ENCODE measurements at regions not wholly inside any gene's neighbourhood (a gene's known extent, or its start where the extent isn't known, plus 50 kb on each side); places are given as distances from the start of the nearest gene placed in this dataset.
"Not testable (repeated sequence)": the region's sequence is repeated elsewhere in the genome, so short reads cannot be mapped to it uniquely, and the experiment has no call there.

DNA sequence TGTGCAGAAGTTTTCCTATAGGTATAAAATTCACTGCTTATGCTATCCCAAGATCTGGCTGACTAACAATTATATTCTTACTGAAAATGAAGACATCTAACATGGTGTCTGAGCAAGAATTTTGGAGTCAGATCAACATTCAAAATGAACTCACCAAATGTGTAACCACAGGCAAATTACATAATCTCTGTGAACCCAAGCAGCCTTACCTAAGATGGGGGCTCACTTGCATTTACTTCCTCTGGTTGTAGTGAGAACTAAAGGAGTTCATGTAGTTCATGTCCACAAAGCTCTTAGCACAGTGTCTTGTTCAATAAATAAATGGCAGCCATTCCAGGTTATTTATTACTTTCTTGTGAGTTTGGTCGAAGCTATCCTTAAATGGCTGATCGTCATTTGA, 163.9 kb upstream of the LCORL start:
- no peak for DNase-seq

DNA sequence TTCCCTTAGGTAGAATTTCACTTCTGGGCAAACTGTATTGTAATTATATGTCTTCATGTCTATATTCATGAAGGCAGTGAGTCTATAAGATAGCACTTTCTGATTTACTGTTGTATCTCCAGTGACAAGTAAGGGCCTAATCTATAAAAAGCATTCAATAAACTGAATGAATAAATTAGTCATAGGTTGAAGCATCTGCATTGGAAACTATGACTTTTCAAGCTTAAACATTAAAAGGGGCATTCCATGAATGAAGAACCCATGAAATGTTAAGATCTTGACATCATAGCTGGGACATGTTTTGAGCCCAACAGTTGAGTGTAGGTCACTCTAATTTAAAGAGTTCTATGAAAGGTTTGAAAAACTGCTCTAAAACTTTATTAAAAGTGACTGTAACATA, 159.3 kb upstream of the LCORL start:
- no peak for DNase-seq

- no peak for DNase-seq
Observed at GRCh38 chr4:18180122-18180521, 158.6 kb upstream of the LCORL start.

GRCh38 chr4:18171896-18172295, 150.3 kb upstream of the LCORL start:
- no peak for DNase-seq

GRCh38 chr4:18167831-18168230, 146.3 kb upstream of the LCORL start:
- DNase-seq = no peak

GRCh38 chr4:18166925-18167324, 145.4 kb upstream of the LCORL start:
- no peak for DNase-seq

- no peak for DNase-seq
Observed at GRCh38 chr4:18162453-18162852, 140.9 kb upstream of the LCORL start.

DNA sequence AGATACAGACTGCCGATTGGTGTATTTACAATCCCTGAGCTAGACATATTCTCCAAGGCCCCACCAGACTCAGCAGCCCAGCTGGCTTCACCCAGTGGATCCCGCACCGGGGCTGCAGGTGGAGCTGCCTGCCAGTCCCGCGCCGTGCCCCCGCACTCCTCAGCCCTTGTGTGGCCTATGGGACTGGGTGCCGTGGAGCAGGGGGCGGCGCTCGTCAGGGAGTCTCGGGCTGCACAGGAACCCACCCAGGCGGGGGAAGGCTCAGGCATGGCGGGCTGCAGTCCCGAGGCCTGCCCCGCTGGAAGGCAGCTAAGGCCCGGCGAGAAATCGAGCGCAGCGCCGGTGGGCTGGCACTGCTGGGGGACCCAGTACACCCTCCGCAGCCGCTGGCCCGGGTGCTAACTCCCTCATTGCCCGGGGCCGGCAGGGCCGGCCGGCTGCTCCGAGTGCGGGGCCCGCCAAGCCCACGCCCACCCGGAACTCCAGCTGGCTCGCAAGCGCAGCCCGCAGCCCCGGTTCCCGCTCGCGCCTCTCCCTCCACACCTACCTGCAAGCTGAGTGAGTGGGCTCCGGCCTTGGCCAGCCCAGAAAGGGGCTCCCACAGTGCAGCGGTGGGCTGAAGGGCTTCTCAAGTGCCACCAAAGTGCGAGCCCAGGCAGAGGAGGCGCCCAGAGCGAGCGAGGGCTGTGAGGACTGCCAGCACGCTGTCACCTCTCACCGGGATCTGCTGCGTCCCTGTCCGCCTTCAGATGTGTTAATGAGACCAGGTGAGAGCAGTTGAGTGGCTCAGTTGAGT, 137.8 kb upstream of the LCORL start:
- DNase-seq = not testable (repeated sequence)

DNA sequence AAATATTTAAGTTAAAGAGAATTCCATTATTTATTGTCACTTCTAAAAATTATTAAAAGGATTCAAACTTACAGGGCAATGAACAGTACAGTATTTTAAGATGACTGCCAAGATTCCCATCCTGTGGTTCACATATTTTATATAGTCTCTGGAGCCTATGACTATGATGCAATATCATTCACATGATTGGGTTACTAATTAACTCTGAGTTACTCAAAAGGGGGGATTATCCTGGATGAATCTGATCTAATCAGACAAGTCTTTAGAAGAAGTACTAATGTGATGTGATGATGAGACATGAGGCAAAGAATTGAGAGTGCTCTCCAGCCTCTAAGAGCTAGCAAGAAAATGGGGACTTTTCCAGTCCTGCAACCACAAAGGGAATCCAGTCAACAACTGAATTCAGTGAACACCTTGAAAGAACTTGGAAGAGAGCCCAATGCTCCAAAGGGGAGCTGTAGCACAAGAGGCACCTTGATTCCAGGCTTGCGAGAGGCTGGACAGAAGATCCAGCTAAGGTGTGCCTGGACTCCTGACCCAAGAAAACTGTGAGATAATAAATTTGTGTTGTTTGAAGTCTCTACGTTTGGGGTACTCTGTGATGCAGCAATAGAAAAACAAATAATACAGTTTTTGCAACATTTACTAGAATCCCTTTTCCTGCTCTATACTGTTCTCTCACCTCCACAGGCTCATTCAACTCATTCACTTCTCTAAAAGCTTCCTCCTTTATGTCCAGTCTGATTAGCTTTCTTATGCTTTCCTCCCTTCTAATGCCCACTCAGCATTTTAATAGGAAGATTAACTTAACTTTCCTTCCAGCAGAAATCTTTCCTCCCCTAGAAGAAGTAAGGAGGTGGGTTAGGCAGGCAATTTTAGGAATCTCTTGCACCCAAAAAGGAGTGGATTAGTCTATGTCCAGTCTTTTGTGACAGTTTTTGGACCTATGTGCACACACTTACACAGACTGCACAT, 133.8 kb upstream of the LCORL start:
- DNase-seq = no peak

DNA sequence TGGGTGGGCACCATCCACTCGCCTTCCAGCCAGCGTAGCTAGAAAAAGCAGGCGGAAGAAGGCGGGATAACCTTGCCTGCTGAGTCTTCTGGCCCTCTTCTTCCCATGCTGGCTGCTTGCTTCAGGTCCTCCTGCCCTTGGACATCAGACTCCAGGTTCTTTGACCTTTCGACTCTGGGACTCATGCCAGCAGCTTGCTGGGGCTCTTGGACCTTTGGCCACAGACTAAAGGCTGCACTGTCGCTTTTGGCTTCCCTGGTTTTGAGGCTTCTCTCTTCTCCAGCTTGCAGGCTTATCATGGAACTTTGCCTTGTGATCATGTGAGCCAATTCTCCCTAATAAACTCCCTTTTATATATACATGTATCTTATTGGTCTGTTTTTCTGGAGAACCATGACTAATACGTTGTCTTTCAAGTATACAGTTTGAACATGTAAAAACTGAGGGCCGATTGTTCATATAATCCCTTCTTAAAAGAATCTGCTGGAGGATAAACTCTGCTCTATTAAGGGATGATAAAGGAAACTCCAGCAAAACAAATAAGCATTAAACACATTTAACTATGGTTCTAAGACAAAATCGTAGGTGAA, 116.6 kb upstream of the LCORL start:
- no peak for DNase-seq

GRCh38 chr4:18134111-18134510, 112.6 kb upstream of the LCORL start:
- DNase-seq = no peak

- DNase-seq = no peak
Observed at GRCh38 chr4:18130256-18130655, 108.7 kb upstream of the LCORL start.

- DNase-seq = no peak
Observed at GRCh38 chr4:18128241-18128640, 106.7 kb upstream of the LCORL start.

GRCh38 chr4:18127030-18127429, 105.5 kb upstream of the LCORL start:
- no peak for DNase-seq

GRCh38 chr4:18113710-18114331, 92.3 kb upstream of the LCORL start:
- DNase-seq = no peak

DNA sequence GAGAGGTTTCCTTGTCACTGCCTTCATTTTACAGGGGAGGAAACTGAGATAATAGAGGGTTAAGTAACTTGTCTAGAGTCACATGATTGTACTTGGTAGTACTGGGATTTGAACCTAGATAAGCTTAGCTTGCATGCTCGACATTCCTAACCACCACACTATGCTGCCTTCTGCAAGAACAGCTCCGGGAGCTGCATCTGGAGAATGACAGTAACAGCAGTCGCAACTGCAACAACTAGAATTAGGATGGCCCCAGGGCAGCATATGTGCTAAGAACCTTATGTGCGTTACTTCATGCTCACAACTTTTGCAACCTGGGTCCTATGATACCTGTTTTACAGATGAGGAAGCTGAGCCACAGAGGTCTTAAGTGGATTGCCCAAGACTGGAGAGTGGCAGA, 89.5 kb upstream of the LCORL start:
- DNase-seq = no peak

- no peak for DNase-seq
Observed at GRCh38 chr4:18110099-18110498, 88.5 kb upstream of the LCORL start.

DNA sequence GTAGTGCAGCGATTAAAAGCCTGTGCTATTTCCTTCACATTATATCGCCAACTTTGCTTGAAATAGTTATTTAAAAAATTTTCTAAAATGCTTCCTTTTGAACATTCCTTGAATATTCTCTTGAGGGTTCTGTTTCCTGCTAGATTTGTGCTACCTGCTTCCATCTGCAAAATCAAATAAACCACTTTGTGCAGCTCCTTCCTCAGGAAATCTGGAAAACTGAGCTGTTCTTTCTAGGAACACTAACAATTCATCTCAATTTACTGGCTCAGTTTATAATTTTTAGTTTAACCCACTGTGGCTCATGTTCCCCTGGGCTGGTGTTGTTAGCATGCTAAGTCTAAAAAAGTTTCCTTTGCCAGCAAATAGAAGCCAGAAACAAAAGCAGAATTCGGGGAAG, 88.1 kb upstream of the LCORL start:
- DNase-seq = no peak

GRCh38 chr4:18107848-18108528, 86.4 kb upstream of the LCORL start:
- not testable (repeated sequence) for DNase-seq

DNA sequence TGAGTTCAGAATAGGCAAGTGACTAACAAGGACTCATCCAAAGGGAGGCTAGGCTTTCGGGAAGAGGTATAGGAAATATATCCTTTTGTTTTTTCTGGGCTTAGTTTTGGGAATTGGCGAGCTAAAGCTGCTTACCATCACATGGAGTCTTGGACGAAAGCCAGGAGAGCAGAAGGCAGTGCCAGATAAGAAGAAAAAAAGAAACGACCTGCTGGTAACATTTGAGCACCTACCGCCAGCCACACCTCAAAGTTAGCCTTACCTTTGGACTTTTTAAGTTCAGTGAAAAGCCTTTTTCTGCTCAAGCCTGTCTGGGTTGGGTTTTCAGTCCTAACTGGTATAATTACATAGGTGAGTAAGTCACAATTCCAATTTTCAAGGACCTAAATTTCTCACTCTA, 85.1 kb upstream of the LCORL start:
- DNase-seq = no peak

DNA sequence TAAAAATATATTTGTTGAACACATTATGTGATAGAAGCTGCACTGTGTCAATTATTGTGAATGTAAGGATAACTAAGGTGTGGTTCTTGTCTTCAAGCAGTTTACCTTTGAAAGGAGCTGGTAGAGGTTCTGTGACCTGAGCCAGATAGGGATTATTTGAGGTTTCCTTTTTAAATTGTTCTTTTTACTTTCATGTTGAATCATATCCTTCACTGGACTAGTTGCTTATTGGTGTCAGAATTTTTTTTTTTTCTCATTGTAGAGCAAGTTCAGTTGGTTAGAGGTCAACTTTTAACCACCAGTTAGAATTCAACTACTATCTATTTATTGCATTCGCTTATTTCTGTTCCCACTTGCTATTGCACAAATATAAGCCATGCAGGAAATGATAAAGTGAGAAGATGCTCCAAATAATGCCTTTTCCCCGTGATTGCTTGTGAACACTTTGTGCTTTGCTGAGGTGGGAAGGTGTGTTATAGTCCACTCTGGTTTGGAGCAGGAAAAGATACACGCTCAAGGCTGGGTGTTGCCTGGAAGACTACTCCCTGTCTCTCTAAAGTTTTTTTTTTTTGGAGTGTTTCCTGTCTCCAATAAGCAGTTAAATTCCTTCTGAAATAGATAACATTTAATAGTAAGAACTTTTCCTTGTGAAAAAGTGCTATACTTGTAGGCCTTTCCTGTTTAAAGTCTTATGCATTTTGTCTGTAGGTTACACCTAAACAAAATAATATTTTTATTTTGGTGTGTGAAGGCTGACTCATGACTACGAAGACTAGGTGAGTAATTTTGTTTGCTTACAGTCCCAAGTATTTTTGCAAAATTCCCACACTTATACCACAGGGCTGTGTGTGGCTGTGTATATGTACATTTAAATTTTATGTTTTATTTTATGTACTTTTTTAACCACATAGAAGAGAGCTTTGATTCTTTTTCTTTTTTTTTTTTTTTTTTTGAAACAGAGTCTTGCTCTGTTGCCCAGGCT, 83.8 kb upstream of the LCORL start:
- DNase-seq = no peak

Measured in stimulated activated CD4-positive, alpha-beta T cell treated with anti-CD3 and anti-CD28 coated beads, Interleukin-4, amount 100 ng/mL, for 4 hours (primary cell).